HG02571 (cell line): ENCODE measurements at regions not wholly inside any gene's neighbourhood (a gene's known extent, or its start where the extent isn't known, plus 50 kb on each side); places are given as distances from the start of the nearest gene placed in this dataset.
"Not testable (repeated sequence)": the region's sequence is repeated elsewhere in the genome, so short reads cannot be mapped to it uniquely, and the experiment has no call there.

Experiments used
- ATAC-seq: cut with Tn5 transposase; IDR thresholded peaks from one replicate; pipeline ENCODE4 v1.9.1; 2021; ENCODE audit warnings: mild to moderate bottlenecking, moderate library complexity; ENCODE audit not compliant: unreplicated experiment

DNA sequence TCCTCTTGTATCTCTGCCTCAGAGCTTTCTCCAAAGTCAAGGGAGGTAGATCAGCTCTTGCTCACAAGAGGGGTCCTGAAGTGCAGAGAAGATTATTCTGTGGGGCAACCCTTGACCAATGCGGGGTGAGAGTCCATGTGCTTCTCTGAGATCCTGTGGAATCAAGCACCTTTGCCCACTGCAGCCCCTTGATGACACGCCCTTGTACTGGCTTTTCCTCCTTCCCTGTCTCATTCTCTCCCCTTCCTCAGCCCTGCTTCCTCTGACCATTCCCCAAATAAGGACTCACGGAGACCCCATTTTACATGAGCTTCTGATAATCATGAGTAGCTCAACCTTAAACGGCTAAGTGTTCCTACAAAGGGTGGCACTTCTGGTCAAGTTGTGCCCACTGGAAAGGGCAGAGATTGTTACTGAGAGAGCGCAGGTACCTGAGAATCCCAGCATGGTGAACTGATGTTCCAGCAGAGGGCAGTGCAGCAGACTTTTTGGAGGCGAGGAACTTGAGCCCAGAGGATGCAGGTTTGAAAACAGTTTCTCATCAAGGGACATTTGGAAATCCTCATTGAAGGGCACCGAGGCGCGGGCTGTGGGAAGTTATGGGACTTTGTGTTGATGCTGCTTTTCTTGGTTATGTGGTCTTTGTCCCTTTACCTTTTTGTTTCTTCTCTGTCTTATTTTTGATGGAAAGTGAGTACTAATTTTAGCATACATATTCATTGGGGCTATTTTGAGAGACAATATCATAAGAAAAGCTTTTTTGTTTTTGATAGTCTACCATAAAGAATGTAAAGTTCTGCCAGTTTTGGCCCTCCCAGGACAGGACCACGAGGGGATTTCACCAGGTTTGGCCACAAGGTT, 201.3 kb downstream of the RBM46 start:
- ATAC-seq = peak; percentile 58

DNA sequence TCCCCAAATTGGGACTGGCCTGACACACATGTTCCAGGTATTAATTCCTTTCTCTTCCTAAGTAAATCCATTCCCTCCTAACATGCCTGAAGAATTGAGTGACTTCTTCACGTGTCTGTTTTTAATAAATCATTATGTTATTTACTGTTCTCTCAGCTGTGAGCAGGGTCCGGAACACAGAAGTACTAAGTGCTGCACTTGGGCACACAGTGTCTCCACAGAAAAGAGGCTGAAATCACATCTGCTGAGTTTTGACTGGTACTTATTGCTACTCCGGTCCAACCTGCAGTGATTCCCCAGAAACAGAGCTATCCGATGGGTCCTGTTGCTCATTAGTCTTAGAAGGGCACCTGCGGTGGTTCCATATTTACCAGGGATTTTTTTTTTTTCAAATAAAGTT, 202.6 kb downstream of the RBM46 start:
- no peak for ATAC-seq

DNA sequence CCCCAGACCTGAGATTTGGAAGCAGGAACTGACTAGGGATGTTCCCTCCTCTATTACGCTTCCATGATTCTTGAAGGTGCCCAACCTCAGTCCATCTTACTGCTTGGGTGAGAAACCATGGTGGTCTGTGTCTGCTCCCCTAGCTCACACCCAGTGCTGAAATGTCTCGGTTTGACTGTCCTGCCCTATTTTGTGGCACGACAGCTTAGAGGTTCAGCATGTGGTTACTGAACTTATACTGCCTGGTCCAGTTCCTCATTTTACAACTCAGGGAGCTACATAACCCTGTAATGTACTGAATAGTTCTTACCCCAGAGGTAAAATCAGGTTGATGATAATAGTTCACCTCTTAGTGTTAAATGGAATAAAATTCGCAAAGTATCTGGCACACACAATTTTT, 203.1 kb downstream of the RBM46 start:
- ATAC-seq = peak; percentile 91

DNA sequence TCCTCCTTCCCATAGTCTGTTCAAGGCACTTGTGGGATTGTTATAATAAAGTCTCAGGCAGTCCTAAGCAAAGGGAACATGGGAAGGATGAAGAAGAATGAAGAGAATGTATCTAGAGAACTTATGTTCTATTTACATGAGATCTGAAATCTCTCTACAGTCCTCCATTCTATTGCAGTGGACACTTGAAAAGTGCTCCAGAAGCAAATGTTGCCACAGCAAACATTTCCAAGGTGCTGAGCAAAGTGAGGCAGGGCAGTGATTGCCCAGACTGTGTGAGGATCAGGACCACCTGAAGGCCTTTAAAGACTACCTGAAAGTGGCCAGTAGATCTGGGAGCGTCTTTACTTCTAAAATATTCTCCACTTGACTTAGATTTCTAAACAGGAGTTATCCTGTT, 203.5 kb downstream of the RBM46 start:
- no peak for ATAC-seq

DNA sequence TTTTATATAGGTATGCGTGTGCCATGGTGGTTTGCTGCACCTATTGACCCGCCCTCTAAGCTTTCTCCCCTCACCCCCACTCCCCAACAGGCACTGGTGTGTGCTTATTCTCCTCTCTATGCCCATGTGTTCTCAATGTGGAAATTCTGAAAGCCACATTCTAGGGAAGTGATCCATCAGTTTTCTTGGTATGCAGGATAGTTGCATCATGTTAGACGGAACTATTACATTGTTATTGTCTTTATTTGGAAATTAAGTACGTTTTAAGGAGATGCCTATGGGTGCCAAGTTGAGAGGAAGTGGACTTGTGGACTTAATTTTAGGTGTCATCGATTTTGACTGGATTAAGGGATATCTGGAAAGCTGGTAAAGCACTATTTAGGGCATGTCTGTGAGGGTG, 204.6 kb downstream of the RBM46 start:
- no peak for ATAC-seq

DNA sequence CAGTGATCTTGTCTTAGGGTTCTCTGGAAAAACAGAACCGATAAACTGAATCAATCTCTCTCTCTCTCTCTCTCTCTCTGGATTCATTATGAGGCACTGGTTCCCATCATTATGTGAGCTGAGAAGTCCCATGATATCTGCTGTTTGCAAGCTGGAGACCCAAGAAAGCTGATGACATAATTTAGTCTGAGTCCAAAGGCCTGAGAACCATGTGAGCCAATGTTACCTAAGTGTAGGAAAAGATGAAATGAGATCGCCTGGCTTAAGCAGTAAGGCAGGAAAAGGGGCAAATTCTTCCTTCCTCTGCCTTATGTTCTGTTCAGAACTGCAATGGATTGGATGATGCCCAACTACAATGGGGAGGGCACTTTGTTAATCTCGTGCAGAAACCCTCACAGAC, 207.4 kb downstream of the RBM46 start:
- ATAC-seq = no peak

DNA sequence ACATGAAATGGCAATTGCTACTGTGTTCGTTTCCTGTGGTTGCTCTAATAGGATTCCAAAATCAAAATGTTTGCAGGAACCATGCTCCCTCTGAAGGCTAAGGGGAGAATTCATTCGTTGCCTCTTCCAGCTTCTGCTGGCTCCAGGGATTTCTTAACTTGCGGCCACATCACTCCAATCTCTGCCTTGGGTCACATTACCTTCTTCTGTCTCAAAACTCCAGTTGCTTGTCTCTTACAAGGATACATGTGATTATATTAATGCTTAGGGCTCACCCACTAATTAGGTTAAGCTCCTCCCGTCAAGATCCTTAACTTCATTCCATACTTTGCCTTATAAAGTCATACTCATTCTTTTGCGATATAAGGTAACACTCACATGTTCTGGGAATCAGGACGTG, 208.4 kb downstream of the RBM46 start:
- ATAC-seq = no peak

DNA sequence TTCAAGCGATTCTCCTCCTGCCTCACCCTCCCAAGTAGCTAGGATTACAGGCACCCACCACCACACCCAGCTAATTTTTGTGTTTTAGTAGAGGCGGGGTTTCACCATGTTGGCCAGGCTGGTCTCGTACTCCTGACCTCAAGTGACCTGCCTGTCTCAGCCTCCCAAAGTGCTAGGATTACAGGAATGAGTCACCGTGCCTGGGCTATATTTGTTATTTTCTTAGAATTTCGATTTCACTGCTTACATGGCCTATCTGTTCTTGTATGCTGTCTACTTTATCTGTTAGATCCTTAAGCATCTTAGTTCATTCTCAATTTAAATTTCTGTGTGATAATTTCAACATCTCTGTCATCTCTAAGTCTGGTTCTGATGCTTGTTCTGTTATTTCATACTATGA, 210.6 kb upstream of the NPY2R start:
- ATAC-seq = not testable (repeated sequence)

DNA sequence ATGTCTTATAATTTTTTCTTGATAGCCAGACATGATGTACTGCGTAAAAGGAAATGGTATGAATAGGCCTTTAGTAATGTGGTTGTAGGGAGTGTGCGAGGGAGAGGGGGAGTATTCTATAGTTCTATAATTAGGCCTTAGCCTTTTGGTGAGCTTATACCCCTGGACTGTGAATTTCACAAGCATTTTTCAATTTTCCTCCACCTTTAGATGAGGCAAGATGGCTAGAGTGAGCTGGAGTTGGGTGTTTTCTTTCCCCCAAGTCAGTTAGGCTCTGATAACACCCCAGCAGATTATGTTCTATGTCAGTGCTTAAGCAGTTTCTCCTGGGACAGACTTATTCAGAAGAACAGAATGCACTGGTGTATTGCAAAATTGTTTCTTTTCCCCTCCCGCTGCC, 210.2 kb upstream of the NPY2R start:
- no peak for ATAC-seq

DNA sequence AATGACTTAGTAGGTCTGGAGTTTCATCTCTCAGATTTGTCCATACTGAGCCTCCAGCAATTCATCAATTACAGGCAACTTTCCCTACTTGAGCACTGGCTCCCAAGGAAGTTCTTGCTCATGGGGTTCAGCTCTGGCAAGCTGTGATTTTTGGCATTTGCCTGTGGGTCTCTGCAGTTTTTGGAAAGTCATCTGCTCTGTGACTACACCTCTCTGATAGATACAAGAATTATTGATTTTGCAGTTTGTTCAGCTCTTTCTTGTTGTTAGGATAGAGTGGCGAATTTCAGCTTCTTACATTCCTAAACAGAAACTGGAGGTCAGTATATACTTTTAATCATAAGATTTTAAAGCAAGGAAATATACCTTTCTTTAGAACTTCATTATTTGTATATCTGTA, 209.7 kb upstream of the NPY2R start:
- ATAC-seq = no peak

DNA sequence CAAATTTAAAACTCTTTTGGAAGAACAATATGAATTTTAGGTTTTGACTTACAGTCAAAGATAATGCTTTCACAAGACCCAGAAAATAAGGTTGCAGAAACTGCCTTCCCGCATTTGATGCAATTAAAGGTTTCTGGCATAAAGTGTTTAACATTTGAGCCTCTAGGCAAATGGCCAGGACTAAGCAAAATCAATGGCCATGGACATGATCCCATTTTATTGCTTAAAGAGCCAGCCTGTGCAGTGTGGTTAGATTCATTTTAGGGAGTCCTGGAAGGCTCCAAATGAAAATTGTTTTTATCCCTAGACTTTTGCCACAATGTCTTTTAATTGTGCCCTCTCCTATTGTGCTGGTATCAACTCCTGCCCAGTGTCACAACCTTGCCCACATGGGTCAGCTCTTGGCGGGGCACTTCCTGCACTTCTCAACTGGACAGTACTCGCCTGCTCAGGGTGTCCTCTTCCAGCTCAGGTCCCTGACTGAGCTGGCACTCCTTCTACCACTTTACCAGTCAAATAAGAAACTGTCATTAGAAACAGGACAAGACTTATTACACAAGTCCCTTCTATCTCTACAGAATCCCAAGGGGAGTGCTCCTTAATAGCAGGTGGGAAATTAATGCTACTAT, 208.4 kb upstream of the NPY2R start:
- ATAC-seq = no peak

DNA sequence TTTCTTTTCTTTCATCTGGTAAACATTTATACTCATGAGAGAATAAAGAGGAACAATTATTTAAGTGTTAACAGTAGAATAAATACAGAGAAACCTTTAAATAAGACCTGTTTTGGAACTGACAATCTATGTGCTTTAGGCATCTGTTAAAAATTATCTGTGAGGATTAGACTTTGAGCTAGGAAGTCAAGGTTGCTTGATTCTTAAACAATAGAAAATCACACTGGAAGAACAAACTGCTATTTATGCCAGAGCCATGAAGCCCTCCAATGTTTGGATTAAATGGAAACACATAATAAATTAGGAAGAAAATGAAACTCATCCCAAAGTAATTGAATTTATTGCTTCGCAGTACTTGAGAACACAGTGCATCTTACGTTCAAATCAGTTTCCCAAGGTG, 207.2 kb upstream of the NPY2R start:
- ATAC-seq = no peak

DNA sequence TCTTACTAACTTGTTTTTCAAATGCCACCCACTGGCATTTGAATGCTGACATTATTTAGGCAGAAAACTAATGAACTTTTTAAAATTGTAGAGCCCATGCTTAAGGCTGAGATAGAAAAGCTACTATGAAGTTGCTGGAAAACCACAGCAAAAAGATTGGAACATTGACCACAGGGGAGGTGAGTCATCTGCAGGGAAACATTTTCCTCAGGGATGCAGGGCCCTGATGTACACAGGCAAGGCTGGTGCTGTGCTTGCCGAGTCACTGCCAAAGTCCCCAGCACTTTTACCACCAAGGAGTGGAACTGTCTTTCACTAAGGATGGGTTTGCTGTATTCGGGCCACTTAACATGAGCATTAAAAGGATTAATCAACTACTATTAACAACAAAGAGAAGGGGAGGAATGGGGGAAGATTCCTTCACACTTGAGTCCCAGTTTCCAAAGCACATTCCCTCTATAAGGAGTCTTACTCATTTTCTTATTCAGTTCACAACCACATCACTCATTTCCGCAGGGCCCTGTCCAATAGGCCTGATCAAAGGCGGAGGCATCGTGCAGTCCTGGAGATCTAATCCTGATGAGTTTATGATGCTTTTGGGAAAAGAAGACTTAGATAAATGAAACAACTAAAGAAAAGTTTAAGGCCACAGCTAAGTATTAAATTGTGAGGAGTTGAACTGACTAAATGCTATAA, 202.9 kb upstream of the NPY2R start:
- ATAC-seq = no peak

DNA sequence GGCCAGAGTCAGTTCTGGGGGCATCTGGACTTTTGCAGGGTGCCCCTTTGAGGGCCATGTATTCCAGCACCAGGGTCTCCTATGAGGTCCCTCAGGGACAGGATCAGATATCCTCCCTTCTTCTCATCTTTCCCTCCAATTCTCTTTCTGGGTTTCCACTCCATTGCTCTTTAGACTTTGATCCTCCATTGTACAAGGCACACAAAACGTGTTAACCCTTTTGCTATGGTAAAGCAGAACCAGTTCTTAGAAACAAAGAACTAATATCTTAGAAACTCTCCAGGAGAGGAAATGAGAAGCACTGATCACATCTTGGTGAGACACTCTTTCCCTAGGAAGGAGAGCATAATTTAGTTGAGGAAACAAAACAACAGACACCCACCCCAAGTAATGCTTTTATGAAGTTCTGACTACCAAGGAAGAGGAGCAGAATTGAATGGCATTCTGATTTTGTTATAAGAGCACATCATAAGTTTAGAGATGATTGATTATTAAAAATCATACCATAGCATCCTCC, 200.7 kb upstream of the NPY2R start:
- ATAC-seq = no peak

DNA sequence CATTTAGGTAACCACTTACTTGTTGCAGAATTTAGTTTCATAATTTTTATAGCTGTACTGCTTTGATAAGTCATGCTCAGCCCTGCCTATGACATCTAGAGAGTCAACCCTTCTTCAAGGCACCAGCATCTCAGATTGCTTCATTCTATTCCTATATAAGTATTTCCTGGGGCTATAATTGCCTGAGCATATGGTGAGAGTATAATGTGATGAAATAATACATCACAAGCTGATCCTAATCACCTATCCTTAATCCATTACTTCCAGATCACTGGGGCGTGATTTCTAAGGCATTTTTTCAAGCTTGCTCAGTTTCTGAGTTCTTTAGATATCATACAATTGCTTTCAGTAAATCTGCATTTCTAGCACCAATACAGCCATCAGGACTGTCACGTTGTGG, 200.0 kb upstream of the NPY2R start:
- ATAC-seq = no peak

DNA sequence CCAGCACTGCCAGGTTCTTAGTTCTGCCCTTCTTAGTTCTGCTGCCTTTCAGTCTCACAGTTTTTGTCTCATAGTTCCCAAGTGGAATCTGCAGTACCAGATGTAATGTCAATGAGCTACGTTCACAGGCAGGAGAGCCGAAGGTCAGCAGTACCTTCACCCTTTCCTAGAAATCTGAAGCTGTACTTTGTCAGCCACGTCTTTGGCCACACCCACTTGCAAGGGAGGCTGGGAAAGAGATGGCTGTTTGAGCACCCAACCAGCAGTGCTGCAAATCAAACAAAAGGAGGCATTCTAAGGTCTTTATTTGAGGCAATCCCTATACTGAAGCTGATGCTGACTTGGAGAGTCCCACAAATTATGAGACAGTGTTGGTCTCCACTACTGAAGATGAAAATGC, 199.1 kb upstream of the NPY2R start:
- no peak for ATAC-seq

DNA sequence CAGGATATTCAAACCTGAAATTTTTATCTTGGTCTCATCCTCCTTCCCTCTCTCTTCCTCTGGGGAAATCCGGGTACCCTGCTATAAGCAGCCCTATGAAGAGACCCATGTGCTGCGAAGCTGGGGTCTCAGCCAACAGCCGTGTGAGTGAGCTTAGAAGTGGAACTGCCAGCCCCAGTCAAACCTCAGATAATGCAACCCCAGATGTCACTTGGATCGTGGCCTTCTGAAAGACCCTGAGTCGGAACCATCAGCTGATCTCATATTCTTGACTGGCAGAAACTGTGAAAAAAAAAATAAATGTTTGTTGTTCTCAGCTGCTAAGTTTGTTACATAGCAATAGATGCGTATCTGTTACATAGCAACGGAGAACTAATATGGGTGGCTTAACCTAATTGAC, 198.1 kb upstream of the NPY2R start:
- no peak for ATAC-seq

DNA sequence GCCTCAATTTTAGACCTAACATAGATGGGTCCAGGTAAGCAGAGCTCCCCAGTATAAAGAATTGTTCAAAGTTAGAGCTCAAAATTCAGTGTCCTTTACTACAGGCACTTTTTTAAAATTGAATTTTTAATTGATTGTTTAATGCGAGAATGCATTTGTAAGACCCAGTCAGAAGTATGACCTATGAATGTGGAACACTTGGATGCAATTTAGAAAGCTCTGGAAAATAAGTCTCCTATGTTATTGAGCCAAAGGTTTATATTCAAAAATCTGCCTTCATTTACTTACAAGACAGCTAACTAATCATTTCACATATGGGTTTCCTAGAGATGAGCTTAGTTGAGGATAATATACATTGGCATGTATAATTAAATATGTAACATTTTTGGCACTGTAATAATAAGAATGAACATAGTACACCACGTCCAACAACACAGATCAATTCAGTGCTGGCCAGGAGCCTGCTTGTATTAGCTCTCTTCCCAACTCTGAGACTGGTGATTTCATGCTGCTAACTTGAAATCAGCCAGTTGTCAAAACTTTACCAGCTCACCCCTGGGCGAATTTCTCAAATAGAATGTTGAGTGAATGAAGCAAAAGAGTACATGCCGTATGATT, 197.2 kb upstream of the NPY2R start:
- ATAC-seq = no peak

DNA sequence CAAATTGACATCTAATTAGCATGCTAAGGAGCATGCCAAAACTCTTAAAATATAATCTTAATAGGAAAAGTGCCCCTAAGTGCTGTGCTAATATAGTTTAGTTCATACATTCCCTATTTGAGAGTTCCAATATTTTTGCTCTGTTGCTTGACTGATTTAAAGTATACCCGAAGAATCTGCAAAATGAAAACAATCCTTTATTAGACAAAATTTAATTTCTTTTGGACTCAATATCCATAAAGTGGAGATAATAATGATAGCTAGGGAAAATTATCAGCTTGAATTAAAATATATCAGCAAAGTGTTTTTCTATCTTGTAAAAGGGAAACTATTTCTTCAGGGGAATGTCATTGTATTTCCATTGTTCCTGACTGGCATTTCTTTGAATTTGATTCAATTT, 196.0 kb upstream of the NPY2R start:
- no peak for ATAC-seq

DNA sequence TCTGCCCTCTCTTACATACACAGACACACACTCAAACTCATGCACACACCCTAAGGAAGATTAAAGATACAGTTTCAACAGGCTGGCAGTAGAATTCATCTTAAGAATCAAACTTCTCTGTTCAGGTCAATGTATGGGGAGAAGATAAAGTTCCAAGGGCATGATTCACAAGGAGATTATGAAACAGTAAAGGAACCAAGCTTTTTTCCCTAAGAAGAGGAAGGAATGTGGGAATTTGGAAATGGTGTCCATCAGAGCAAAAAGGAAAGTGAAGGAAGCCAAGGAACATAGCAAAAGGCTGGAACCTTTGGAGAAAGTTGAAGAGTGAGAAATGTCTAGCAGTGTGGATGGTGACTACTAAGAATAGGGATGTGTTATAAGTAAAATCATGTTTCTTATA, 191.0 kb upstream of the NPY2R start:
- no peak for ATAC-seq

DNA sequence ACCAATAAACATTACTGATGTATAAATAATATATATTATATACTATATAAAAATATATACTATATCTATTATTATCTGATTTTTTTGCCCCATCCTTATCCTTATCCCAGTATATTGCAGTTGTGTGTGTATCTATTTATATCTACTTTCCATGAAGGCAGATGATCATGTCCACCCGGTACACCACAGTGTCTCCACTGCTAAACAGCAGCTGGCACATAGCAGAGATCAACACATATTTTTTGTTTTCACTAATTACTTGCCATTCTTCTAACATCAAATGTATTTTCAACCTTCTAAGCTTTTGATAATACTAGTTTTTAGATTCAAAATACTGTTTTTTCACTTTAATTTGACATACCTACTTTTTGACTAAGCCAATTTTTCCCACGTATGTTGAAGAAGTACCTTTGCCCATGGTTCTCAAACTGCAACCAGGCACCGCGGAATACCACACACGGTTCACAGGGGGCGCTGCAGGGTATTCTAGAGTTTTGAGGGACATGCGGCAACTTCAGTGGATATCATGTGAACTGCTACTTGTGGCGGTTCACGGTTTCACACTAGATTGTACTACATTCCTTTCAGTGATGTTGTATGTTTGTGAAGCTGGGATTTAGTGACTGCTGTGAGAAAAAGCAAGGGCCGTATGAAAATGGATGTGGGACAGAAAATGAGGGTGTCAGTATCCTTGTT, 182.5 kb upstream of the NPY2R start:
- no peak for ATAC-seq
